Fibroblast of skin of left quadriceps (primary cell): ENCODE measurements at regions not wholly inside any gene's neighbourhood (a gene's known extent, or its start where the extent isn't known, plus 50 kb on each side); places are given as distances from the start of the nearest gene placed in this dataset.

Experiments used
- DNase-seq, 2 experiments: peaks; one replicate each; pipeline ENCODE4 v3.0.0-alpha.2; 2013; ENCODE audit warnings: low read depth in 2 of 2

- DNase-seq, result no peak
Measured at GRCh38 chr3:124576565-124577493, 153.4 kb upstream of the UMPS start.

DNA sequence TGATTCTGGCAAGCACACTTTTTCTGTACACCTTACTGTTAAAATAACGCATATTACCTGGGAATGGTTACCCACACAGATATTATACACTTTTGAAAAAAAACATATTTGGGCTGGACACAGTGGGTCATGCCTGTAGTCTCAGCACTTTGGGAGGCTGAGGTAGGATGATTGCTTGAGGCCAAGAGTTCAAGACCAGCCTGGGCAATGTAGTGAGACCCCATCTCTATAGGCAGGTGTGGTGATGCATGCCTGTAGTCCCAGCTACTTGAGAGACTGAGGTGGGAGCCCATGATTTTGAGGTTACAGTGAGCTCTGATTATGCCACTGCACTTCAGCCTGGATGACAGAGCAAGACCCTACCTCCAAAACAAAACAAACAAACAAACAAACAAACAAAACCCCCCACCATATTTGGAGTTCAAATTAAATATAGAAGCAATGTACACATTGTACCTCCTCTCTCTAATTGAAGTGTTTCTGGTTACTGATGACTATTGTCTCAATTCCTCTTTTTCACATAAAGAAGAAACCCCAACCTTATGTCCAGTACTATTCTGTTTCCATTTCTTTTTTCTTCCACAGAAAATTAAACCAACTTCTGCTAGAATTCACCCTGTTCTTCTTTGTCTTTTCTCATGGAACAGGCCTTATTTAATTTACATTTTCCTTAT, 152.6 kb upstream of the UMPS start:
- DNase-seq, result no peak

GRCh38 chr3:124579641-124580040, 150.6 kb upstream of the UMPS start:
- DNase-seq, result no peak

- no peak for DNase-seq
Measured at GRCh38 chr3:124582196-124582595, 148.1 kb upstream of the UMPS start.

GRCh38 chr3:124582621-124583395, 147.4 kb upstream of the UMPS start:
- no peak for DNase-seq

DNA sequence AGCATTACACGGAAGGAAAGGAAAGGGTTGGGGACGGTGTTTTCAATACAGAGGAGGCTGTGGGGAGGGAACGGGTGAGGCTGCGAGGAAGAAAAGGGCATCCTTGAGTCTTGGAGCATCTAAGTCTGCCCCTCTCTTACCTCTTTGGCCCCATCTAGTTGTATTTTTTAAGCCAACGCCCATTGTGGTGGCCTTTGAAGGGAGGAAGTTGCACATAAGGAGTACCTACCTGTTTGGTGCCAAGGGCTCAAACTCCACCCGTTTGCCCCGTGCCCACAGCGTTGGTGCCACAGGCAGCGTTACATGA, 146.1 kb upstream of the UMPS start:
- no peak for DNase-seq

DNA sequence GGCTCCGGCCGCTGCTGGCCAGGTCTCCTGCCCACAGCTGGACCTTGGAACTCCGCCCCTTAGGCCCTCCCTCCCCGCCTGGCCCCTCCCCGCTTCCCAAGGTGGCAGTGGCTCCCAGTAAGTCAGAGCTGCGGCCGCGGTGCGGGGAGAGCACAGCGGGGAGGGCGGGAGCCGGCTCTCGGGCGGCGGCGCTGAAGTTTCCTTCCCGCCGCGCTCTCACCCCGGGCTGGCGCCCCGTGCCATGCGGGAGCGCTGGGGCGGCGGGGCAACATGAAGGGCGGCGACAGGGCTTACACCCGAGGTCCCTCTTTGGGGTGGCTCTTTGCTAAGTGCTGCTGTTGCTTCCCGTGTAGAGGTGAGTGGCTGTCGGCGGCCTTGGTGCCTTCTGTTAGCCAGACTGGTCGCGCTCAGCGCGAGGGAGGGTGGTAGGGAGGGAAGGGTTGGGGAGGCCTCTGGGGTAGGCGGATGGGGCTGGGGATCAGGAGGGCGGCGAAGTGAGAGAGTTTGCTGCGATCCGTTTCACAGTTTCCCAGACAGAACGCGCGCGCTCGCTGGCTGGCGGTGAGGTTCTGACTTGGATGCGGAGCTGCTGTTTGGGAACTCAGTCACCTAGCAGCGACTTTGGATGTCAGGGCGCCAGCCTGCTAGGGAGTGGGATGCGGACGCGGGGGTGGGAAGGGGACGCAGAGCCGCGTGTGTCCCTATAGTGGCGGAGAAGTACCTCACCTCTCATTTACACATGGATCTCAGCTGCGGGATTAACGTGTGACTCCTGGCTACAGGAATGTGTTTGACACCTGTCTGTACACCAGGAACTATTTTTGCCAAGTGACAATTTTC, 145.5 kb upstream of the UMPS start:
- no peak for DNase-seq

GRCh38 chr3:124586126-124587052, 143.9 kb upstream of the UMPS start:
- DNase-seq, result no peak

DNA sequence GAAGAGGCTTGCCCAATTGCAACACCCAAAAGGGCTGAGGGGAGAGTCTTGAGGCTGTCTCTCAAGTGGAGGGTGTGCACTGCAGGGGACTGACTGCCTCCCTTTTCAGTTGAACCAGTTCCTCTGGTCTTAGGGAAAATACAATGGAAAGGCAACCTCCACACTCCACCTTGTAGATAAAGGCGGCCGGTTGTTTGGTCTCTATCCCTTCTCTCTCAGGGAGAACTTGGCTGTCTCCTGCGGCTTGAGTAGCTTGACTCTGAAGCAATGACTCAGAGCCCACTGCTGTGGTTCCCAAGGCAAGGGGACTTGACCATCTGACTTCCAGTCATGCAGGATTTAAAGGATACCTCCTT, 143.2 kb upstream of the UMPS start:
- no peak for DNase-seq

DNA sequence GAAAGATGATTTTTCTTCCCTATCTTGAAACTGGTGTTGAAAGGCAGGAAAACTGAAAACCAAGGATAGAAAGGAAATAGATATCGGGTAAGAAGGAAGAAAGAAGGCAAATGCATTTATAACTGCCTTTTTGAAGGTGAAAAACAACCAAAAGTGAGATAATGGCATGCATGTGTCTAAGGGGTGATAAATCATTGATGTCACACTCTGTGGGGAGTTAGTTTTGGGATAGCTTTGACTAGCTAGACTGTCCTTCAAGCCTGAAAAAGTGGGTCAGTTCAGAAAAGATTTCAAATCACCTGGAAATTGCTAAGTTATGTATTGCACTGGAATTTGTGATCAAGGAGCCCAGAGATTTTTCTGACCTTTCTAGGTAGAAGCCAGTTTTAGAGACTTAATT, 142.2 kb upstream of the UMPS start:
- no peak for DNase-seq

- DNase-seq, result no peak
Measured at GRCh38 chr3:124588794-124589193, 141.5 kb upstream of the UMPS start.

DNA sequence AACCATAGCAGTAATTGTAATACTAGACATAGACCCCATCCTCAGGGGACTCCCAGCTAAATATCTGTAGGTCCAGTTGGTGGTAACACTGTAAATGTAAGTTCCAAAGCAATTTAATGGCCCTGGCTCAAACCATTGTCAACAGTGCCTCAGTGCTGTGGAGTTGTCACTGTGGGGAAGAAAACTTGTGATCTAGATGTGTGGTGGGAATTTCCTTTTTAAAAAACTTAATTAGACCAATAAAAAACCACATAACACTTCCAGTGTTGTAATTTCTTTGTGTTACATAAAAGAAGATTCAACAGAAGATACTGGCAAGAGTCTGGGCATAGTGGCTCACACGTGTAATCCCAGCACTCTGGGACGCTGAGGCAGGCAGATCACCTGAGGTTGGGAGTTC, 138.6 kb upstream of the UMPS start:
- no peak for DNase-seq

DNA sequence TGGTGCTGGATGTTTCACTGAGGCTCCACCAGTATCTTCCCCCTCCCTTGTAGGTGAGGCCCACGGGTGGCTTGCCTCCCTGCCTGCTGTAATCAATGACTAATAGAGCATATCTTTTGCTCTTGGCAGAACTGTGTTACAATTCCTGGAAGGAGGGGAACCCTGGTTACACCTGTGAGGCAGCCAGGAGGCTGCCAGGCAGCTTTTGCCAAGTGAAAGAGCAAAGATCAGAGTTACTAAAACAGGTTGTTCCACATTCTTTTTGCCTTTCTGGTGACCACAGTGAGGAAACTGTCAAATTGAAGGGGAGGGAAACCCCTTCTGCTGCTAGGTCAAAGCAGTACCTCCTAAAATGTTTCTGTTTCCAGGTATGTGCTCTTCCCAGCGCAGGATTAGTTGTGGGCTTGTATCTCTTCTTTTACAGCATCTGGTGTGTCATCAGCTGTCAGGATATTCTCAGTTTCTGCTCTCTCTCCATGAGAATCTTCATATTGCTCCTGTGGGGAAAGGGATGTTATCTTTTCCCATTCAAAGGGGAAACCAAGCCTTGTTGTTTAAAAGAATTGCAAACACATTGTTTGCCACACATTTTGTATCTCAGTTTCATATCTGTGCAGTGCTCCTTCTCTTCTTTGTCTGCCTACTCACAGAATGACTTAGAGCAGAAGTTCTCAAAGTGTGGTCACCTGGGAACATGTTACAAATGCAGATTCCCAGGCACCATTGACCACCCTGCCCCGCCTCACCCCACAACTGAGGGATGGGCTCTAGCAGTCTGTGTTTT, 137.4 kb upstream of the UMPS start:
- no peak for DNase-seq

DNA sequence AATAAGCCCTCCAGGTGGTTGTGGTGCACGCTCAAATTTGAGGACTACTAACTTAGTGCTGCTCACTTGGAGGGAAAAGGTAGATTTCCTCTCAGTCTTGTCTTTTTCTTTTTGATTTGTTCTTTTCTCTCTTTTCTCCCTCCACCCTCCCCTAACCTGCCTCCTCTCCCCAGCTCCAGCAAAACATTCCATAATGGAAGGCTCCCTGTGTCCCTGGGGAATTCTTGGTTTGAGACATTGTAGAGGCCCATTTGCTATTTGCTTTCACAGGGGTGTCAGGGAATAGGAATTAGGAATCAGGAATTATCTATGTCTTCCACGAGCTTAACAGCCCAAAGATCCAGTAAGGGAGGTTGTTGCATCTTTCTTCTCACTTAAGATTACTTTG, 136.8 kb upstream of the UMPS start:
- DNase-seq, result no peak

GRCh38 chr3:124594581-124594980, 135.7 kb upstream of the UMPS start:
- no peak for DNase-seq

DNA sequence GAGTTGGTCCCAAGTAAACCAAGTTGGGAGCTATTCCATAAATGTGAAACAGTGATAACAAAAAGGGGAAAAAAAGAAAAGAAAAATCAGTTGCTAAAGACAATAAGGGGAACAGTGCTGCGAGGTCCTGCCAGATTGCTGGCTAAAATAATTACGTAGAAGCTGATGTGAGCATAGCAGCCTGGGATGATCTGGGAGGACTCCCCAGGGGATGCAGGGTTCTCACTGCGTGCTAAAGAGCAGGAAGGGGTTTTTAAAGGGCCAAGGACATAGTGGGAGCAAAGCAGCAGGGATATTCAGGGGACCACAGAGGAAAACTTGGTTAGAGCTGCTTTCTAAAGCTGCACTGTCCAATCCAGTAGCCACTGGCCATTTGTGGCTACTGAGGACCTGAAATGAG, 133.0 kb upstream of the UMPS start:
- no peak for DNase-seq

DNA sequence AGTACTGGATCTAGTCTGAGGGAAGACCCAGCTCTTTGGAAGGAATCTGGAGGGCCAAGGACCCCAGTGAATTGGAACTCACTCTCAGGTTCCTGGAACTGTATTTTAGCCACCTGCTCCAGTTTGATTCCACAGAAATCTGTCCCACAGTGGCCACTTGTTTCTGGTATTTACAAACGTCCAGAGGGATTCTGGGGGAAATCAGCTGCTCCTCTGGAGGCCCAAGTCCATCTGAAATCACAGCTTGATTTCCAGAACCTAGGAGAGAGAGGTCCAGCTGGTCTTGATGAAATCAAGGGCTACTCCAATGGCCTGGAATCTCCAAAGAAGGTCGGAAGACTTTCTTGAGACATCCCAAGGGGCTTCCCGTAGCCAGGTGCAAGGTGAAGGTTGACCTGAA, 132.3 kb upstream of the UMPS start:
- no peak for DNase-seq

DNA sequence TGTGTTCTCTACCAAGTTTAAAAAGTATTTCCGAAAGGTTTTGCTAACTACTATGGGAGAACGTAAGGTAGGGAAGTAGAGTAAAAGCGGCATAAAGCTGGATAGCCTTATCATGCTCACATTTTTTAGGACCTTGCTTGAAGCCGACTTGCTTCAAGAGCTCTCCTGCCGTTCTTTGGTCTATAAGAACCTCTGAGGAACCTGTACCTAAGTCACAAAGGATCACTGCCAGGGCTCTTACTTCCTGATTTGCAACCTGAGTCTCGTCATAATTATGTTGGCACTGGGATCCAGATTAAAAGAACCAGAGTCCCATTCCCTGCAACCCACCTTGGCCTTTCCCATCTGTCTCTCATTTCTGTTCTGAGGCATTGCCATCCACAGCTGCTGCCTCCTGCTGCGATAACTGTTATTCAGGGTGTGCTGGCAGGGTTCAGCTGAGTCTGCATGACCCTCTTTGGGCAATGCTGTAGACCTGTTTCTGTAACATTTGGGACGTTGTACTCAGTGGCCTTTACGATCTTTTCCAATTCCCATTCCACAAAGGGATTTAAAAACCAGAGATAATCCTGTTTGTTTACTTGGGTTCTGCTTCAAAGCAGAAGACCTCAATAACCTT, 131.0 kb upstream of the UMPS start:
- no peak for DNase-seq
